Erythroblast (primary cell): ENCODE measurements at regions not wholly inside any gene's neighbourhood (a gene's known extent, or its start where the extent isn't known, plus 50 kb on each side); places are given as distances from the start of the nearest gene placed in this dataset.

Experiments
- GATA1 ChIP-seq: IDR thresholded peaks from 2 replicates; pipeline ENCODE4 v1.6.1; 2011; ENCODE audit warnings: low read depth, mild to moderate bottlenecking, control low read depth, low read length, moderate library complexity
- POLR2A ChIP-seq: IDR thresholded peaks from 2 replicates; pipeline ENCODE4 v1.6.1; 2011; ENCODE audit warnings: mild to moderate bottlenecking, low read length

GRCh38 chr18:7466190-7466589 is 100.9 kb upstream of the PTPRM start:
- no peak for TF ChIP-seq POLR2A
- no peak for TF ChIP-seq GATA1
